ENCODE measurements at regions not wholly inside any gene's neighbourhood (a gene's known extent, or its start where the extent isn't known, plus 50 kb on each side); places are given as distances from the start of the nearest gene placed in this dataset.

DNA sequence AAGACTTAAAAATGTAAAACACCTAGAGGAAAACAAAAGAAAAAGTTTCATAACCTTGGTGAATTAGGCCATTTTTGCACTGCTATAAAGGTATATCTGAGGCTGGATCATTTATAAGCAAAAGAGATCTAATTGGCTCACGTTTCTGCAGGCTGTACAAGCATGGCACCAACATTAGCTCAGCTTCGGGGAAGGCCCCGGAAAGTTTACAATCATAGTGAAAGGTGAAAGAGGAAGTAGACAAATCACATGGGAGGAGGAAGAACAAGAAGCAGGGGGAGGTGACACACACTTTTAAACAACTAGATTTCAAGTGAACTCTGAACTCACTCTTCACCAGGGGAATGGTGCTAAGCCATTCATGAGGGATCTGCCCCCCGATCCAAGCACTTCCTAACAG lies 1358.5 kb upstream of the PCDH9 start:
- intact Hi-C loops (cut with micrococcal nuclease): no loop called here
- Mint-ChIP-seq H3K9me3 (peaks cover 6 to 20% of the 10 kb centered on the region in 2 donors), H3K4me1 (no peaks in the 10 kb centered on the region), H3K27ac (no peak overlapping the region), H3K4me3 (no peak overlapping the region), H3K27me3 (ENCODE audit: low read depth in 2 of 2) (no peaks in the 10 kb centered on the region), H3K36me3 (no peaks in the 10 kb centered on the region)
- H3K9me3 ChIP-seq (ENCODE audit: control insufficient read depth, insufficient read depth, low read length): no peaks in the 10 kb centered on the region
- H3K4me3 ChIP-seq (ENCODE audit: low read length): no peak overlapping the region
- H3K27ac ChIP-seq (ENCODE audit: low read length): no peak overlapping the region
- TF ChIP-seq, protein P1, sequence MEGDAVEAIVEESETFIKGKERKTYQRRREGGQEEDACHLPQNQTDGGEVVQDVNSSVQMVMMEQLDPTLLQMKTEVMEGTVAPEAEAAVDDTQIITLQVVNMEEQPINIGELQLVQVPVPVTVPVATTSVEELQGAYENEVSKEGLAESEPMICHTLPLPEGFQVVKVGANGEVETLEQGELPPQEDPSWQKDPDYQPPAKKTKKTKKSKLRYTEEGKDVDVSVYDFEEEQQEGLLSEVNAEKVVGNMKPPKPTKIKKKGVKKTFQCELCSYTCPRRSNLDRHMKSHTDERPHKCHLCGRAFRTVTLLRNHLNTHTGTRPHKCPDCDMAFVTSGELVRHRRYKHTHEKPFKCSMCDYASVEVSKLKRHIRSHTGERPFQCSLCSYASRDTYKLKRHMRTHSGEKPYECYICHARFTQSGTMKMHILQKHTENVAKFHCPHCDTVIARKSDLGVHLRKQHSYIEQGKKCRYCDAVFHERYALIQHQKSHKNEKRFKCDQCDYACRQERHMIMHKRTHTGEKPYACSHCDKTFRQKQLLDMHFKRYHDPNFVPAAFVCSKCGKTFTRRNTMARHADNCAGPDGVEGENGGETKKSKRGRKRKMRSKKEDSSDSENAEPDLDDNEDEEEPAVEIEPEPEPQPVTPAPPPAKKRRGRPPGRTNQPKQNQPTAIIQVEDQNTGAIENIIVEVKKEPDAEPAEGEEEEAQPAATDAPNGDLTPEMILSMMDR (IDR thresholded peaks at IDR 0.05): no peak
- ATAC-seq (no peak), DNase-seq (no peak)
- H3K36me3 ChIP-seq (ENCODE audit: control insufficient read depth, insufficient read depth, low read length): no peaks in the 10 kb centered on the region
- WGBS (ENCODE audit: insufficient coverage): 76% methylated on average over 4 of the region's 4 CpGs
- no peaks in the 10 kb centered on the region for H3K27me3 ChIP-seq (ENCODE audit: control insufficient read depth, insufficient read depth, low read length)
- H3K4me1 ChIP-seq (ENCODE audit: control insufficient read depth, insufficient read depth, low read length): no peaks in the 10 kb centered on the region

DNA sequence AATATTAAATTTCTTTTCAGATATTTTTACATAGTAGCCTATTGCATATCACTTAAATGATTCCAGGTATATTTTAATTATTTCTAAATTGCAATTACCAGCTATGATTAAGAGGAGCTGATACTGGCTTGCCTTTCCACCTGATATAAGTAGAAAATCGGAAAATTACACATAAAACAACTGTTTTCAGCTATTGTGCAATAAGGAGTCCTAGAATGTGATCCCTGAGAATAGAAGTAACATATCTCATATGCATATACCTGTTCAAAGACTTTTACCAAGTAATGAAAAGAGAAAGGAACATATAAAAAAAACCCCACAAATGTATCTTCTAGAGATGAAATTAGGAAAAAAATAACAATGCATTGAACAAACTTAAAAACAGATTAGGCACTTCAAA lies 1354.6 kb upstream of the PCDH9 start:
- no peaks in the 10 kb centered on the region for H3K4me1 Mint-ChIP-seq
- no peak overlapping the region for H3K4me3 ChIP-seq (ENCODE audit: low read length)
- no peak overlapping the region for H3K27ac Mint-ChIP-seq
- peaks cover 8 to 20% of the 10 kb centered on the region in 2 donors for H3K9me3 Mint-ChIP-seq
- no peak overlapping the region for H3K27ac ChIP-seq (ENCODE audit: low read length)
- no peak for ATAC-seq
- no peaks in the 10 kb centered on the region for H3K4me1 ChIP-seq (ENCODE audit: control insufficient read depth, insufficient read depth, low read length)
- H3K27me3 Mint-ChIP-seq (ENCODE audit: low read depth in 2 of 2): no peaks in the 10 kb centered on the region
- DNase-seq: no peak
- no peaks in the 10 kb centered on the region for H3K27me3 ChIP-seq (ENCODE audit: control insufficient read depth, insufficient read depth, low read length)
- H3K4me3 Mint-ChIP-seq: no peak overlapping the region
- TF ChIP-seq, protein P1 (IDR thresholded peaks at IDR 0.05): no peak
- H3K9me3 ChIP-seq (ENCODE audit: control insufficient read depth, insufficient read depth, low read length): no peaks in the 10 kb centered on the region
- no CpG with 5 or more reads among the region's 1 CpG for WGBS (ENCODE audit: insufficient coverage)
- intact Hi-C loops (cut with micrococcal nuclease): no loop called here
- H3K36me3 ChIP-seq (ENCODE audit: control insufficient read depth, insufficient read depth, low read length): no peaks in the 10 kb centered on the region
- H3K36me3 Mint-ChIP-seq: no peaks in the 10 kb centered on the region

DNA sequence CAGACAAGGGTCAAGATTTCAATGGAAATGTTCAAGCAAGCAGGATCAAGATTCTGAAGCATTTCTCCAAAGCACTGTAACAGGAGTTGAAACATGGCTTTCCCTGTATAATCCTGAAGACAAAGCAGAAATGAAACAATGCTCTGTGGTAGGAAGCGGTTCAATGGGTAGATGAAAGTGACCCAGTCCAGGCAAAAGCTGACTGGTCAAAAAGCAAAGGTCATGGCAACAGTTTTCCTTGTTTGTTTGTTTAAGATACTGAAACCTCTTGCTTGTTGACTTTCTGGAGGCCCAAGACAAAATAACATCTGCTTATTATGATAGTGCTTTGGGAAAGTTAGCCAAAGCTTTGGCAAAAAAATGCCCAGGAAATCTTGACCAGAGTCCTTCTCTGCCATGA lies 1343.9 kb upstream of the PCDH9 start:
- Mint-ChIP-seq H3K27me3 (ENCODE audit: low read depth in 2 of 2) (no peaks in the 10 kb centered on the region), H3K4me3 (no peak overlapping the region), H3K27ac (no peak overlapping the region), H3K36me3 (peaks cover 7% of the 10 kb centered on the region), H3K4me1 (no peaks in the 10 kb centered on the region), H3K9me3 (peaks cover 16 to 25% of the 10 kb centered on the region in 2 donors)
- intact Hi-C loops (cut with micrococcal nuclease): no loop called here
- Histone ChIP-seq H3K4me1 (ENCODE audit: control insufficient read depth, insufficient read depth, low read length) (no peaks in the 10 kb centered on the region), H3K27me3 (ENCODE audit: control insufficient read depth, insufficient read depth, low read length) (no peaks in the 10 kb centered on the region), H3K9me3 (ENCODE audit: control insufficient read depth, insufficient read depth, low read length) (no peaks in the 10 kb centered on the region), H3K4me3 (ENCODE audit: low read length) (no peak overlapping the region), H3K27ac (ENCODE audit: low read length) (no peak overlapping the region), H3K36me3 (ENCODE audit: control insufficient read depth, insufficient read depth, low read length) (no peaks in the 10 kb centered on the region)
- ATAC-seq (no peak), DNase-seq (no peak)
- TF ChIP-seq, protein P1 (IDR thresholded peaks at IDR 0.05): no peak
- WGBS (ENCODE audit: insufficient coverage): 75% methylated on average over 1 of the region's 1 CpG

DNA sequence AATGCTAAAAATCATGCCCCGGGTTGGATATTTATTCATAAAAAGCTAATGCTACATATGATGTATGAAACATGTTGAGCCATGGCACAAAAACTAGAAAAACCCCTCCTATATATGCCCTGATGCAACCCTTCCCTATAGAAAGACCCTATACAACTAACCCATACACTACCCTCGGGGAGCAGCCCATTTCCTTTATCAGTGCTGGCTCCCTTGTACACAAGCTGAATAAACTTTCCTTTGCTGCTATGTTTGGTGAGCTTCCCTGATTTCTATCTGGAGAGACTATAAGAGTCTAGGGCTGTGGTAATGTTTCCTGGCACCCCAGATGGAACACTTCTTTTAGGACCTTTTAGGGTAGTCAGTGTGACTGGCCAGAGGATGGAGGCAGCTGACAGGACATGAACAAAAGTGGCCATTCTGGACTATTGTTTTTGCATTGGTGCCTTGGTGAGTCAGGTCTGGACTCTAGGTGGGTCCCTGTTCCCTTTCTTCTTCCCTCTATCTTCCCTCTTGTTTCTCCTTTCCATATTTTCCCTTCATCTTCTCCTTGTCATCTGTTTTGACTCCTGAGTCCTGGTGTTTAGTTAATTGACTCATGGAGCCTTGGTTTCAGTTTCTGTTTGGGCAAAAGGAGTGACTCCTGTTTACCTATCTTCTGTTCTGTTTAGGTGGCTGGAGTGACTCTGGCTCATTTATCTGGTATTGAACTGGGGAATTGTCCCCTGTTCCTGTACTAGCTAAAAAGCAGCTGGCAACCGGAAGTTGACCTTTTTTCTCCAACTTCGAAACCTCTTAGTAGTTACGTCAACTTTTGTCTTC lies 1321.8 kb upstream of the PCDH9 start:
- Mint-ChIP-seq H3K4me3 (no peak overlapping the region), H3K4me1 (no peaks in the 10 kb centered on the region), H3K27me3 (ENCODE audit: low read depth in 2 of 2) (no peaks in the 10 kb centered on the region), H3K36me3 (peaks cover 16% of the 10 kb centered on the region), H3K9me3 (peaks cover 26% of the 10 kb centered on the region in 2 donors), H3K27ac (no peak overlapping the region)
- DNase-seq (no peak), ATAC-seq (no peak)
- Histone ChIP-seq H3K9me3 (ENCODE audit: control insufficient read depth, insufficient read depth, low read length) (peaks cover 12% of the 10 kb centered on the region), H3K4me1 (ENCODE audit: control insufficient read depth, insufficient read depth, low read length) (no peaks in the 10 kb centered on the region), H3K4me3 (ENCODE audit: low read length) (no peak overlapping the region), H3K36me3 (ENCODE audit: control insufficient read depth, insufficient read depth, low read length) (no peaks in the 10 kb centered on the region), H3K27ac (ENCODE audit: low read length) (no peak overlapping the region), H3K27me3 (ENCODE audit: control insufficient read depth, insufficient read depth, low read length) (no peaks in the 10 kb centered on the region)
- TF ChIP-seq, protein P1 (IDR thresholded peaks at IDR 0.05): no peak
- intact Hi-C loops (cut with micrococcal nuclease): no loop called here
- WGBS (ENCODE audit: insufficient coverage): 86% methylated on average over 4 of the region's 5 CpGs

Measured in natural killer cell (primary cell).